NCI-H748 treated with DMSO at 0.1 percent for 48 hours (cell line): ENCODE measurements at regions not wholly inside any gene's neighbourhood (a gene's known extent, or its start where the extent isn't known, plus 50 kb on each side); places are given as distances from the start of the nearest gene placed in this dataset.

Source experiments
- DNase-seq: peaks from one replicate; lab custom pipeline; 2025; lab: John Stamatoyannopoulos, UW

GRCh38 chr3:44021651-44022594, 219.8 kb upstream of the TOPAZ1 start:
- DNase-seq = no peak

DNA sequence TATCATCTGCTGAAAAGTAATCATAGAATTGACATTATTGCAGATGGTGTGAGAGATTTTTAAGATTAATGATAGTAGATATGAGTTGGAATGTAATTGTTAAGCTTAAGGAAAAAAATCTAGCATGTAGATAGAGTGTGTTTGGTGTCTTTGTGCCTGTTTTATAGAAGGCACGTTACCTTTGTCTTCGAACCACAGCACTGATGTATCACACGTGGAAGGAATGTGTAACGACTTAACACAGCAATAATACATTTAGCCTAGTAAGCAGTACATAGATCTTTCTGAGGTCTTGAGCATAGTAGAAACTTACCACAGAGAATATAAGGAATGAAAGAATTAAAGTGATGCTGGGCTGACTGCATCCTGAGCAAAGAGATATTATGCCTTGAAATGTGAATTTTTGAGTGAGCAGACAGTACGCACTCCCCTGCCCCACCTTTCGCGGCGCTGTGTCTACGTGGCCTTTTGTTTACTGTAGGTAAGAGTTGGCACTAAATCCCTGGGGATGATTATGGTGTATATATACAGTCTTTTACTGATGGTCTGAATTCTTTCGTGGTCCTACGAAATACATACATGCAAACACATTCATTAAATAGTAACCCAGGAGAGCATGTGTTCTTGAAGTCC, 217.6 kb upstream of the TOPAZ1 start:
- DNase-seq = no peak

DNA sequence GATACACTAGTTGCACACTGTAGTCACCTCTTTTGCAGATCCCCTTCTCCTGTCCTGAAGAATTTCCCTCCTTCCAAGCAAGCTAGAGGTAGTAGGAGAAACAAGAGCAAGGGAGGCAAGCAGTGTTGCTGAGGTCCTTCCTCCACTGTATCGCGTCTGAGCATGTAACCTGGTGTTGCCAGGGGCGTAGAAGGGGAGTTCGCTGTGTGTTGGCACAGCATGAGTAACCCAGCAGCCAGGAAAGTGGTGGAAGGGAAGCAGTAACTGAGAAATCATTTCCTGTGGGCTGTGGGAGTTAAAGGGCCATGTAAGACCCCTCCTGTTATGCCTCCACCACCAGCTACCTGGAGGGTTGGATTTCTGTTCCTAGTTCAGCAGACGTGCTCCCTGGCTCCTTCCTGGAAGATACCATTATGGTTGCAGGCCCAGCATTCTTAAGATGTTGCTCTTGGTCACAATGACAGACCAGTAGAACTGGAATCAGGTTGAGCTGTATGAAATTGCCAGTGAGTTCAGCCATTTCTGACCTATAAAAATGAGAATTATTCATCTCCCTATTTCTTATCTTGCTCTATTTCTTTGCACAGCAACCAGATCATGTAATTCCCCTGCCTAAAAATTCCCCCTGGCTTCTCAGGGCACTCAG, 215.3 kb upstream of the TOPAZ1 start:
- no peak for DNase-seq

- no peak for DNase-seq
These were observed 212.6 kb upstream of the TOPAZ1 start for GRCh38 chr3:44029100-44029499.

DNA sequence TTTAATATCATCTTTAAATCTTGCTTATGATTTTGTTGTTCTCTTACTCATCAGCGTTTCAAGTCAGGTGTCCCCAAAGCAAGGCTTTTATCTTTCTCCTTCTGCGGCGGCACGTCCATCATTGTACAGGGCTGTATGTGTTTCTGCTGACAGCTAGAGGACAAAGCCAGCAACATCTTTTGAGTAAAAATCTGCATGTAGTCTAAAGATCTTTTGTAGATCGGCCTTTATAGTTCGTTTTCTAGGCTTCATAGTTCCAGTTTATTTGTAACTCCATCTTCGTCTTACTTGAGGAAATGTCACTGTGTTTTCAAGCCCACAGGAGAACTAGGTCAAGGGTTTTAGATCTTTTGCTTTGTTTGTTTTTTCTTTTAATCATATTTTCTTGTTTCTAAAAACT, 211.4 kb upstream of the TOPAZ1 start:
- no peak for DNase-seq

- no peak for DNase-seq
These were observed 210.9 kb upstream of the TOPAZ1 start for GRCh38 chr3:44030687-44031305.

- DNase-seq = no peak
These were observed 210.0 kb upstream of the TOPAZ1 start for GRCh38 chr3:44031387-44032380.

- no peak for DNase-seq
These were observed 209.2 kb upstream of the TOPAZ1 start for GRCh38 chr3:44032487-44032886.

- DNase-seq = no peak
These were observed 208.6 kb upstream of the TOPAZ1 start for GRCh38 chr3:44033123-44033522.

DNA sequence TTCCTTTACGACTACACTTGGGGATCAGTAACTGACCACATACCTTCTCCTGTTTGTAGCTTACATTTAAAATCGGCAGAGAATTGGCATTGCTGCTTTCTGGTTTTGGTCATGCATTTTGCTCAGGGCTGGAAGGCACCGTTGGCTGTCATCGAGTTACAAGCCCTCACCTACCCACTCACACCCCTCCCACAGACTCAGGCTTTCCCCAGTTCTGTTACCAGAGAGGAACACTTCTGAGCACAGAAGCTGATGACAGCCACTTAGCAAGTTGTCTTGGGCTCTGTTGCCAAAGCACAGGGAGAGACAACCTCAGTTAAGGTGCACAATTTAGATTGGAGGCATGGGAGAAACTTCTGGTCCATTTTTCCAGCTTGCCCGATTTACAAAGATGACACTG, 204.8 kb upstream of the TOPAZ1 start:
- DNase-seq = no peak

DNA sequence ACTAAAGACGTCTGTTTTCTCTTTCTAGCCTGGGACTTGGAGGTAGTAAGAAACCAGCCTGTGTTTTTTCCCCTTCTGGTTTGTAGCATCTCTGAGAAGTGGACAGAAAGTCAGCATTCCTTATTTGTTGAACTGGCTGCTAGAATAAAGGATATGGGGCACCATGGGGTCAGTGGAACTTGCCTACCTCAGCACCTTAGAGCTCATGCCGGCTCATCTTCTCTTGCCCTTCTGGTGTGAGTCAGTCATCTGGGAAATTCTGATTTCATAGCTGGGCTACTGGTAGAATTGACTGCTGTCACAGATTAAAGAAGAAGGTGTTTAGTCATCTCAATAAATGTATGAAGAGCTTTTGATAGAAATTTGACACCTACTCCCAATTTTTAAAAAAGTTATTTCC, 202.7 kb upstream of the TOPAZ1 start:
- no peak for DNase-seq

GRCh38 chr3:44041726-44042125, 200.0 kb upstream of the TOPAZ1 start:
- no peak for DNase-seq

DNA sequence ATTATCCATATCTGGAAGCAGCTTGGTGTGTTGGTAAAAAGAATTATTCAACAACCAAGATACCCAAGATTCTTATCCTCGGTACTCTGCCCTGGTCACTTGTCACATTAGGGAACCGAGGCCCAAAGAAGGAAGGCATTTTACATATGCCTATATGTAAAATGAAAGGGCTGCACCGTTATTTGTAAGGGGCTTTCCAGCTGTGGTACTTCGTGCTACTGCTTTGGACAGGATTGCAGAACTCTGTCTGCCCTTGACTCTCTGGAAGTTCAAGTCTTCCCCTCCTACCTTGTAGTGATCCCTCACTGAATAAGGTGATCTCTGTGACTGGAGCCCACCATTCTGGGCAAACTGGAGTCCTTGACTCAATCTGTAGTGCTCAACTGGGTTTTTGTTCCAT, 198.9 kb upstream of the TOPAZ1 start:
- no peak for DNase-seq

- DNase-seq = no peak
These were observed 196.0 kb upstream of the TOPAZ1 start for GRCh38 chr3:44045476-44046275.

- no peak for DNase-seq
These were observed 193.9 kb upstream of the TOPAZ1 start for GRCh38 chr3:44047796-44048195.

DNA sequence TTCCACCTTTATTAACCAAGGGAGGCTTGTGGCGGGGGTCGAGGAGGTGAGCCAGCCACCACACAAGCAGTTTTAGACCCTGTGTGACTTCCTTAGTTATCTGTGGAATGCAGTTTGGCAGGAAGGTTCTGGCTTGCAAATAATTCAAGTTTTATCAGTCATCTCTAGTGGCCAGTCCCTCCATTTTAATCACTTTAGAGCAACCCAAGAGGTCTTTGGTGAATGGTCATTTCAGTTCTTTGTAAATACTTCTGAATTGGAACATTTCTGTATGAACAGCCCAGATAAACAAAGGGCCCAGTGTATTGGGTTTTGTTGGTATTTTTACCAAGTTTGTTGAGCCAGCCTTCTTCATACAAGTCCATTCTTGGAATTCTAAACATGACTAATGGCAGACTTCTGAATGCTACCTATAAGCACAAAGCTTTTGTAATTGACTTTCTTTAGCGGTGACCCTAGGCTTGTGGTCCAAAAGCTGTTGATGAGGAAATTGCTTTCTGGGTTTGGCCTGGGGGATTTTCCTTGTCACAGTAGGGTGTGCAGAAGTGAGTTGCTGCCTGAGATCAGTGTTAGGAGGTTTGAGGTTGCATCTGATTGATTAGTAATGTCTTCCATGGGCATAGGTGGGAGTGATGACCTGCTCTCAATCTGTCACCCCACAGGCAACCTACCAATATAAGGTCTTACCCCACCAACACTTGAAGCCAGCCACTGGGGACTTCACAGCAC, 193.3 kb upstream of the TOPAZ1 start:
- DNase-seq = no peak

DNA sequence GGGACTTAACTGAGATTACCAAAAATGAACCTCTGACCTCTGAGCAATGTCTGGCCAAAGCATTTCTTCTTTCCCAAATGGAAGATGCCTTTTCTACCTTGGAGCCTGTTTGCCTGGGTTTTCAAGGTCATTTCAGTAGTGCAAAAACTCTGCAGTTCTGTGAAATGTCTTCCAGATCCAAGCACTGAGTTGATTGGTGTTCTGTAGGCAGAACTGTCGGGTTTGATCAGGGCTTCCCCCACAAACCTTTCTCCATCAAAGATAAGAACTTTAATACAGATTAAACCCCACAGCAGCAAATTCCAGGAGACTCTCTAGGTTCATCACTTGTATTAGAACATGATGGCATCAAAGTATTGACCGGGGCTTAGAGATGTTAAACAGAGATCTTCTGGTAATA, 192.7 kb upstream of the TOPAZ1 start:
- no peak for DNase-seq

- DNase-seq = no peak
These were observed 191.6 kb upstream of the TOPAZ1 start for GRCh38 chr3:44050101-44050500.

DNA sequence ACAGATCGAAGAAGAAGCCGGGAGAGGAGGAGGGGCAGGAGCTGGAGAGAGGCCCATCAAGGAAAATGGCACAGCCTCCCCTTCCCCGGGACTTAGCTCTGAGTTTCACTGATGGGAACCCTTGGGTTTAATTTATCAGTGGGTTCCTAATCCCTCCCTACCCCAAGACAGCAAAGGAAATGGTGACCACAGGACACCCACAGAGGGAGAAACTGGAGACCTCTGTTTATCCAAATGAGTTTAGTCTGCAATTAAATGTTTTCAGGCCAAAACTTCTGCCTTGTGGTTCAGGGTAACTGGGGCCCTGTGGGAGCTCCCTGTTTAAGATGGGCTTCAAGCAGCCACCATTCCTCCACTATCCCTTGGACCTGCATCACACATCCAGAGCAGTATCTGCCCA, 190.8 kb upstream of the TOPAZ1 start:
- DNase-seq = no peak

- DNase-seq = no peak
These were observed 185.7 kb upstream of the TOPAZ1 start for GRCh38 chr3:44055951-44056350.
